ENCODE measurements at regions not wholly inside any gene's neighbourhood (a gene's known extent, or its start where the extent isn't known, plus 50 kb on each side); places are given as distances from the start of the nearest gene placed in this dataset.

DNA sequence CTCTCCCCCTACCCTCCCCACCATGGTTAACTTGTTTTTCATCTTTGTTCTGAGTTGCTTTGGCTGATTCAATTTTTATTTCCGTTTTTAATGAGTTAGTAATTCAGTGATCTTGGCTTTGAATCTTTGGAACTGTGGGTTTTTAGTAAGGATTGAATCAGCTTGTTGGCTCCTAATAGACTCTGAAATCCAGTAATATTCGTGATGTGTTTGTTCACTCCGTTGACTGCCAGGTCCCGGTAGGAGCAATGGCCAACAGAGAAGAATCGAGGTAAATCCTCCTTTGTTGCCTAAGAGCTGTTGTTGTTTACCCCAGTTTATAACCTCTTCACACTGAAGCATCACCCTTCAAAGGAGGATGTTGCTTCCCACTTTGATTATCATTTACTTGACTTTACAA lies 92.7 kb downstream of the PCSK1 start:
- Histone ChIP-seq H3K27ac (no peak overlapping the region), H3K9me3 (no peaks in the 10 kb centered on the region), H3K4me1 (peaks cover 0 to 24% (median 12%) of the 10 kb centered on the region in 4 donors), H3K4me3 (no peak overlapping the region), H3K27me3 (no peaks in the 10 kb centered on the region), H3K36me3 (no peaks in the 10 kb centered on the region)
- intact Hi-C loops (cut with DNase I; ENCODE audit: low total_unique reads) (no loop called here), in situ Hi-C loops (cut with MboI; ENCODE audit: low pct_ligation_motif_present in 1 of 4, low pct_unique_long_range_greater_than_20kb in 1 of 4, low sequenced_read_pairs in 3 of 4) (loop anchor here (5.0 to 25.0 kb wide), 5 partner anchors 254 to 703 kb away; partner anchors contain the start of genes ELL2 (in 1 of the 4) and RFESD (in 1 of the 4))
- TF ChIP-seq POLR2A (IDR thresholded peaks at IDR 0.05) (no peak), POLR2AphosphoS5 (IDR thresholded peaks at IDR 0.05) (no peak), CTCF (IDR thresholded peaks at IDR 0.05) (no peak), EP300 (IDR thresholded peaks at IDR 0.05; ENCODE audit: low read depth) (no peak)
- no peak for DNase-seq
- 43 to 75% methylated on average over 1 to 5 of the region's 5 CpGs for WGBS, 2 donors (ENCODE audit: low coverage in 1 of 2)

GRCh38 chr5:96339862-96340261 lies 93.2 kb downstream of the PCSK1 start:
- peaks cover 0 to 24% (median 12%) of the 10 kb centered on the region in 4 donors for H3K4me1 ChIP-seq
- H3K4me3 ChIP-seq, result no peak overlapping the region
- no peak overlapping the region for H3K27ac ChIP-seq
- TF ChIP-seq POLR2A (IDR thresholded peaks at IDR 0.05), result no peak
- no peak for DNase-seq
- 90 to 94% methylated on average over 3 of the region's 3 CpGs for WGBS, 2 donors (ENCODE audit: low coverage in 1 of 2)
- no peaks in the 10 kb centered on the region for H3K27me3 ChIP-seq
- intact Hi-C loops (cut with DNase I; ENCODE audit: low total_unique reads), result loop anchor here (5.0 to 10.0 kb wide), 3 partner anchors 385 to 705 kb away; no protein-coding TSS in a partner anchor
- no peaks in the 10 kb centered on the region for H3K9me3 ChIP-seq
- in situ Hi-C loops (cut with MboI; ENCODE audit: low pct_ligation_motif_present in 1 of 4, low pct_unique_long_range_greater_than_20kb in 1 of 4, low sequenced_read_pairs in 3 of 4), result loop anchor here (5.0 to 25.0 kb wide), 7 partner anchors 255 to 703 kb away; partner anchors contain the start of genes ELL2 (in 1 of the 4) and RFESD (in 1 of the 4)
- H3K36me3 ChIP-seq, result no peaks in the 10 kb centered on the region

- peak overlapping the region; percentile 15 to 53 (median 40) for H3K27ac ChIP-seq
- no peaks in the 10 kb centered on the region for H3K9me3 ChIP-seq
- H3K4me3 ChIP-seq, result no peak overlapping the region
- DNase-seq, result peak; percentile 40
- H3K4me1 ChIP-seq, result peaks cover 0 to 24% (median 12%) of the 10 kb centered on the region in 4 donors
- no peak for TF ChIP-seq CTCF (IDR thresholded peaks at IDR 0.05)
- peak in 1 of 3 donors; percentile 32 for TF ChIP-seq POLR2AphosphoS5 (IDR thresholded peaks at IDR 0.05)
- no peak for TF ChIP-seq POLR2A (IDR thresholded peaks at IDR 0.05)
- TF ChIP-seq EP300 (IDR thresholded peaks at IDR 0.05; ENCODE audit: low read depth), result no peak
- intact Hi-C loops (cut with DNase I; ENCODE audit: low total_unique reads), result loop anchor here (5.0 to 10.0 kb wide), 3 partner anchors 384 to 704 kb away; no protein-coding TSS in a partner anchor
- H3K36me3 ChIP-seq, result no peaks in the 10 kb centered on the region
- H3K27me3 ChIP-seq, result no peaks in the 10 kb centered on the region
- WGBS, 2 donors (ENCODE audit: low coverage in 1 of 2), result 58 to 61% methylated on average over 3 to 6 of the region's 6 CpGs
- in situ Hi-C loops (cut with MboI; ENCODE audit: low pct_ligation_motif_present in 1 of 4, low pct_unique_long_range_greater_than_20kb in 1 of 4, low sequenced_read_pairs in 3 of 4), result loop anchor here (5.0 to 25.0 kb wide), 5 partner anchors 377 to 702 kb away; partner anchors contain the start of genes ELL2 (in 1 of the 4) and RFESD (in 1 of the 4)
Observed at GRCh38 chr5:96338624-96339415, 94.2 kb downstream of the PCSK1 start.

DNA sequence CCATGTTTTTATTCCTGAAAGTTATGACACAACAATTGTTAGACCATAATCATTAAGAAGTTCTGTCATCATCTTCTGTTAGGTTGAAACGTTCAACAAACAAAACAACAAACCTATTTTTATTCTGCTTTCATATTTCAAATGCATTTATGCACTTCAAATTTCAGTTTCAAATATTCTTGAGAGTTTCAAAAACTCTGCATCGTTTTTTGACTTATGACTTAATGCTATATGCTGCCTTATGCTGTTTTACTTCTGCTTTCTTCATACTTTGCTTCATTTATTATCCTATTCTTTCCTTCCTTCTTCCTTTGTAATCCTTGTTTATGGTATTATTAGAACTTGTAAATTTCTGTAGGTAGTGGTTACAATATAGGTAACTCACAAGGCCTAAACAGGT lies 95.0 kb downstream of the PCSK1 start:
- H3K27me3 ChIP-seq, result no peaks in the 10 kb centered on the region
- H3K9me3 ChIP-seq, result no peaks in the 10 kb centered on the region
- in situ Hi-C loops (cut with MboI; ENCODE audit: low pct_ligation_motif_present in 1 of 4, low pct_unique_long_range_greater_than_20kb in 1 of 4, low sequenced_read_pairs in 3 of 4) (loop anchor here (5.0 to 25.0 kb wide), 5 partner anchors 376 to 701 kb away; partner anchors contain the start of genes ELL2 (in 1 of the 4) and RFESD (in 1 of the 4)), intact Hi-C loops (cut with DNase I; ENCODE audit: low total_unique reads) (loop anchor here (5.0 to 10.0 kb wide), 3 partner anchors 383 to 703 kb away; no protein-coding TSS in a partner anchor)
- no peak for DNase-seq
- peaks cover 0 to 24% (median 12%) of the 10 kb centered on the region in 4 donors for H3K4me1 ChIP-seq
- TF ChIP-seq CTCF (IDR thresholded peaks at IDR 0.05), result no peak
- peak overlapping the region; percentile 15 to 53 (median 40) for H3K27ac ChIP-seq
- H3K4me3 ChIP-seq, result no peak overlapping the region
- H3K36me3 ChIP-seq, result no peaks in the 10 kb centered on the region
- 32 to 35% methylated on average over 2 of the region's 2 CpGs for WGBS, 2 donors (ENCODE audit: low coverage in 1 of 2)
